ENCODE measurements at regions not wholly inside any gene's neighbourhood (a gene's known extent, or its start where the extent isn't known, plus 50 kb on each side); places are given as distances from the start of the nearest gene placed in this dataset.

GRCh38 chr15:58329211-58329610, 102.6 kb upstream of the LIPC start:
- TF ChIP-seq CTCF (IDR thresholded peaks at IDR 0.05; ENCODE audit: low read depth, low read length, missing input control) (no peak), RAD21 (IDR thresholded peaks at IDR 0.05) (no peak), RXRA (IDR thresholded peaks at IDR 0.05) (no peak), MAX (IDR thresholded peaks at IDR 0.05) (no peak), GABPA (IDR thresholded peaks at IDR 0.05 in 1 of 2, conservative IDR thresholded peaks at IDR 0.05 in 1 of 2) (no peak), JUND (IDR thresholded peaks at IDR 0.05) (no peak), TAF1 (conservative IDR thresholded peaks at IDR 0.05) (no peak), EGR1 (IDR thresholded peaks at IDR 0.05; ENCODE audit: low read depth in 2 of 2) (no peak), ZBTB33 (IDR thresholded peaks at IDR 0.05) (no peak), FOXA1 (IDR thresholded peaks at IDR 0.05) (no peak), YY1 (IDR thresholded peaks at IDR 0.05) (no peak), FOXA2 (IDR thresholded peaks at IDR 0.05) (no peak), REST (IDR thresholded peaks at IDR 0.05) (no peak)

Data from liver (tissue), 3 donors.